CD4-positive, alpha-beta T cell treated with Interleukin-6 at 100 ng/mL for 8 hours (primary cell): ENCODE measurements at regions not wholly inside any gene's neighbourhood (a gene's known extent, or its start where the extent isn't known, plus 50 kb on each side); places are given as distances from the start of the nearest gene placed in this dataset.

Source experiments
- DNase-seq: peaks from one replicate; pipeline ENCODE4 v3.0.0-alpha.2; 2020; ENCODE audit warnings: mixed read lengths, low spot score

DNA sequence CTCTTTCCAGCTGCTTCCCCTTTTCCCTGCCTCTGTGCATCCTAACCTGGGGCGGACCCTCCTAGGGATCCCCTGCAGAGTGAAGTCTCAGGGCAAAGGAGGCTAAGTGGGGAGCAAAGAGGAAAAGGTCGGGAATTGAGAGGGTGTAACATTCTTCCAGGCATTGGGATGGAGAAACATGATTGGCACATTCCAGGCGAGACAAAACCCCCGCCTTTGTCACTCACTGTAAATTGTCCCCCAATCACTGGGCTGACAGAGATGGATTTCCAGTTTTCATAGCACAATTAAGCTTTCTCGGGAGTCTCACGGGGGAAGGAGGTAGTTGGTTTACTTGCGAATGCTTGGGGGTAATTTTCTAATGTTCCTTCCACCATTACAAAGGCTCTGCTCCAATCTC, 74.9 kb downstream of the MIAT start:
- DNase-seq = no peak

- DNase-seq = no peak
Observed at GRCh38 chr22:26734339-26735018, 77.1 kb downstream of the MIAT start.

- DNase-seq = no peak
Observed at GRCh38 chr22:26735019-26735409, 77.6 kb downstream of the MIAT start.

- DNase-seq = no peak
Observed at GRCh38 chr22:26737262-26737661, 79.9 kb downstream of the MIAT start.

DNA sequence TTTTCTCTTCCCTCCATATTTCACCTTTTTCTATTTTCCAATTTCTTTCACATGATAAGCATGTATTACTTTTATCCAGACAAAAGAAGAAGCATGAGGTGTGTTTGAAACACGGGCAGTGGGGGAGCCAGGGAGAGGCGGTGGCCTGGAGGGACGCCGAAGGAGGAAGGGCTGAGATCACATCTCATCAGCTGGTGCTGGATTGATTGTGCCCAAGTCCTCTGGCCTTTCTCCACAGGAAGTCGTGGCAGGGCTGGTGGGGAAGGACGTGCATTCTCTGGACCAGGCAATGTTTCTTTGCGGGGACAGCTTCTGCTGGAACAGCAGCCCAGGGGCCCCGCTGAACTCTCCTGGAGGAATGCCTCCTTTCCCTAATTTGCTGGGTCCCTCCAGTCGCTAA, 82.9 kb downstream of the MIAT start:
- DNase-seq = no peak

- DNase-seq = no peak
Observed at GRCh38 chr22:26743149-26743548, 85.8 kb downstream of the MIAT start.

DNA sequence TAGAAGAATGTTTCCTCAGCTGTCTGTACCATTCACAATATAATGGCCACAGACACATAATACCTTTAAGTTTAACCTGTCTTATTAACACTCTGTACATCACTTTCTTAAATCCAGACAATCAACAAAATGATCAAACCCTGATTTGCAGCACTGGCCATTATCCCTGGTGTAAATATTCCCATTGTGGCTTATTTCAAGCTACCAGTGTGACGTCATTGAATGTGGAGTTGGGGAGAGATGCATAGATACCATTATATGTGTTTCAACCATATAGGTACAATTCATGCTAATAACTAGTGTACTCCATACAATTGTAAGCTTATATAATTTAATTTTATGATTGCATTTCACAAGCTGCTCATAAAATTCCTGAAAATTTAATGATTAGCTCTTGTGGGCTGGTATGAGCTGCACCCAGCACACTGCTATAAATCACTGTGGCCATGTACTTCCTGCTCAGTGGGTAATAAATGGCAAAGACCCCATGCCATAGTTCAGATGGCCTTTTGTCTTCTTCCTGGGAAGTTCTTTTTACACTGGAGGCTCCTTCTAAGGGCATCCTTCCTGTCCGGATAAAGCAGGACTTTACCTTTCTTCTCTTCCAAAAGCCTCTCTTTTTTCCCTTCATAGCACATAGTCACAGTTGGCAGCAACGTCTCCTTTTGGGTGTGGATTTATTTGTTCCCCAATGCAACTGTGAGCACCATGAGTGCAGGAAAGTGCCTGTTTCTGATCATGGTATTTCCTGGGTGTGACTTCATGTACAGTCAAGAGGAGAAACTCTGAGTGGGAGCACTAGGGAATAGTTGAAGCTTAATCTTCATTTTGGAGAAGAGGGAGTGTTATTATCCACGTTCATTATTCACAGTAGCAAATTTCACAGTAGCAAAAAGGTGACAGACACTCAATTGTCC, 87.8 kb downstream of the MIAT start:
- no peak for DNase-seq

DNA sequence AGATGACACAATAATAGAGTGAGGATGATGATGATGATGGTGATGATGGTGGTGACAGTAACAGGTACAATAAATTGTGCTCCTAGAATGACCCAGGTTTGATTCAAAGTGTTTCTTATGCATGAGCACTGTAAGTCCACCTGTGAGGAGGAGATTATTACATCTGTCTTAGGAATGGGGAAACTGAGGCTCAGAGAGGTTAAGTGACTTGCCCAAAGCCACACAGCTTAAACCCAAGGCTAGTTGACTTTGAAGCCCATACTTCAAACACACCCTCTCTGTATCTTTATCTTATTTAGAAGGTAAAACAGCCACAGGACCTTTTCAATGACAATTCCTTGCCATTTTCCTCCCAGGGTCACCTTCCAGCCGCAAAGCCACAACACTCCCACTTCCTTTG, 88.9 kb downstream of the MIAT start:
- DNase-seq = no peak

DNA sequence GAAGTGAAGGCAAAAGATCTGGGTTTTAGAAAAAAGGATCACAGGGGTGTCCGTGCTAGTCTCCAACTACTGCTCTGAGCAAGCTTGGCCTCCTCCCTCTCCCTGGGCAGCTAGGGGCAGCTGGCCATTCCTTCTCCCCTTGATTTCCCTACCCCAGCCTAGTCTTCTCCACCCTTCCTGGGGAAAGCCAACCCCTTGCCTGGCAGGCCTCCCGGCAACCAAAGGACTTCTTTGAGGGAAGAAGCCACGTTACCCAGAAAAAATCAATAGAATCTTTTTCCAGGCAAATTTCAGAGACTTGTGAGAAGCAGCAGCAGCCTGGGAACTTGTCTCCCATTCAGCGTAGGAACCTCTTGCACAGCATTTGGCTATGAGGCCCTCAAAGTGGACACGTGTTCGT, 91.5 kb downstream of the MIAT start:
- no peak for DNase-seq

GRCh38 chr22:26751217-26751616, 93.8 kb downstream of the MIAT start:
- DNase-seq = no peak

GRCh38 chr22:26753125-26753862, 95.9 kb downstream of the MIAT start:
- DNase-seq = no peak

GRCh38 chr22:26756675-26757293, 99.4 kb downstream of the MIAT start:
- no peak for DNase-seq

DNA sequence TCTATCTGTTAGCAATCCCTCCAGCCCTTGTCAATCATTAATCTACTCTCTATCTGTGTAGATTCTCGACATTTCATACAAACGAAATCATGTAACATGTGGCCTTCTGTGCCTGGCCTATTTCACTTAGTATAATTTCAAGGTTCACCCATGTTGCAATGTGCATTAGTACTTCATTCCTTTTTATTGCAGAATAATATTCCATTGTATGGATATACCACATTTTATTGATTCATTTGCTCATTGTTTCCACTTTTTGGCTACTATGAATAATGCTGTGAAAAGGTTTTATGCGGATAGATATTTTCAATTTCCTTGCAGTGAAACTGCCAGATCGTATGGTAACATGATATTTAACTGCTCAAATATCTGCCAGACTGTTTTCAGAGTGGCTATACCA, 100.1 kb downstream of the MIAT start:
- no peak for DNase-seq

DNA sequence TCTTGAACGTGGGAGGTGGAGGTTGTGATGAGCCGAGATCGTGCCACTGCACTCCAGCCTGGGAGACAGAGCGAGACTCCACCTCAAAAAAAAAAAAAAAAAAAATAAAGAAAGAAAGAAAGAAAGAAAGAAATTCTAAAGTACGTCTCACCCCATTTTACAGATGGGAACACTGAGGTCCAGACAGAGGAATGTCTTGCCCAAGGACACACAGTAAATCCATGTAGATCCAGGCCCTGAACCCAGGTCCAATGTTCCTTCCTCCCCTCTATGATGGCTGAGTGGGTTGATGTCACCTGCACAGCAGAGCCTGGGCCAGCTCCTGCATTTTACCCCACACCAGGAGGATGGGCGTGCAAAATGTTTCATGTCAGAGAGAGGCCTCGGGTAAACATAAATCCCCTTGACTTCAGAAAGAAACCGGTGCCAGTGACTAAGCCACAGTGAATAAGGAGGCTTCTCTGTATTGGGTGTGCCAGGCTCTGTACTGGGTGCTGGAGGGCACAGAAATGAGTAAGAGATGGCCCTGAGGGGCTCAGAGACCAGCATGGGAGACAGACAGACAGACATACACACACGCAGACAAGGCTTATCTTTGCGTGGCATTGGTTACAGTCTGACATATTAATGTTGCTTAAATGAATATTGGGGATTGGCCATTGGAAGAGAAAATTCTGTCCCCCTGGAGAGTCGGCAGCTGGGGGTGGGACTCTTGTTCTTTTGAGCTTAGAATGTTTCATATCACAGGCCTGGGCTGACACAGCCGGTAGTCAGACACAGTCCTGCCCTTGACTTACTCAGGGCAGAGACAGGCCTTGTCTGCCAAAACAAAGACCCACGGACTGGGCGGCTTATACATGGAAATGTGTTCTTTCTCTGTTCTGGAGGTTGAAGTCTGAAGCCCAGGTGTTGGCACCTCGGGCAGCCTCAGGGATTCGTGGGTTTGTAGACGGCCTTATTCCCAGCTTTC, 105.4 kb downstream of the MIAT start:
- no peak for DNase-seq

GRCh38 chr22:26763633-26764361, 106.4 kb downstream of the MIAT start:
- no peak for DNase-seq

- DNase-seq = no peak
Observed at GRCh38 chr22:26766510-26767350, 109.3 kb downstream of the MIAT start.

- DNase-seq = no peak
Observed at GRCh38 chr22:26767351-26768155, 110.2 kb downstream of the MIAT start.

- DNase-seq = no peak
Observed at GRCh38 chr22:26768156-26768515, 110.7 kb downstream of the MIAT start.

DNA sequence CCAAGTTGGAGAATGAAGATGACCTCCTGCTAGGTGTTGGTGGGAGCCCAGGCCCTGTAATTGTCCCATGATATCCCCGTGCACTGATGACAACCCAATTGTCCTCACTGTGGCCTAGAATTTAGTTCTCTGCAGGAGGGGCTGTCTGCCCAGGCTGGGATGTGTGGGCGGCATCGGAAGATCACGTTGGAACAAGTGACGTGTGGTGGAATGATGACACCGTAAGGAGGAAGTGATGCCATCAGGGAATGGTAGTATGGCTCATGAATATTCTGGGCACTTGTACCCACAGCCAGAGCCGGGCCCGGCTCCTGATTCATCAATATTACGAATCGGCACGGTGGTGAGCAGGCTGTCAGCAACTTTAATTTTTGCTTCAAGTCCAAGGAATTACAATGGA, 111.6 kb downstream of the MIAT start:
- no peak for DNase-seq
